ENCODE measurements at regions not wholly inside any gene's neighbourhood (a gene's known extent, or its start where the extent isn't known, plus 50 kb on each side); places are given as distances from the start of the nearest gene placed in this dataset.
"Not testable (repeated sequence)": the region's sequence is repeated elsewhere in the genome, so short reads cannot be mapped to it uniquely, and the experiment has no call there.

- no peak for DNase-seq (ENCODE audit: low spot score)
These were observed 201.0 kb upstream of the NABP1 start for GRCh38 chr2:191476901-191477300.

- no peak for DNase-seq (ENCODE audit: low spot score)
These were observed 198.9 kb upstream of the NABP1 start for GRCh38 chr2:191478799-191479679.

GRCh38 chr2:191479680-191480023 is 198.3 kb upstream of the NABP1 start:
- no peak for DNase-seq (ENCODE audit: low spot score)

GRCh38 chr2:191481305-191482070 is 196.4 kb upstream of the NABP1 start:
- no peak for DNase-seq (ENCODE audit: low spot score)

- DNase-seq (ENCODE audit: low spot score): no peak
These were observed 194.8 kb upstream of the NABP1 start for GRCh38 chr2:191483117-191483516.

- DNase-seq (ENCODE audit: low spot score): no peak
These were observed 191.2 kb upstream of the NABP1 start for GRCh38 chr2:191486584-191487320.

GRCh38 chr2:191488135-191488534 is 189.8 kb upstream of the NABP1 start:
- no peak for DNase-seq (ENCODE audit: low spot score)

- no peak for DNase-seq (ENCODE audit: low spot score)
These were observed 188.8 kb upstream of the NABP1 start for GRCh38 chr2:191489177-191489576.

- no peak for DNase-seq (ENCODE audit: low spot score)
These were observed 181.1 kb upstream of the NABP1 start for GRCh38 chr2:191496838-191497237.

GRCh38 chr2:191497822-191498221 is 180.1 kb upstream of the NABP1 start:
- no peak for DNase-seq (ENCODE audit: low spot score)

GRCh38 chr2:191499050-191499449 is 178.9 kb upstream of the NABP1 start:
- DNase-seq (ENCODE audit: low spot score): no peak

GRCh38 chr2:191499874-191500565 is 177.9 kb upstream of the NABP1 start:
- no peak for DNase-seq (ENCODE audit: low spot score)

- DNase-seq (ENCODE audit: low spot score): no peak
These were observed 177.4 kb upstream of the NABP1 start for GRCh38 chr2:191500566-191500883.

GRCh38 chr2:191500884-191501560 is 176.9 kb upstream of the NABP1 start:
- DNase-seq (ENCODE audit: low spot score): no peak

GRCh38 chr2:191501561-191502168 is 176.3 kb upstream of the NABP1 start:
- no peak for DNase-seq (ENCODE audit: low spot score)

GRCh38 chr2:191506515-191506914 is 171.4 kb upstream of the NABP1 start:
- DNase-seq (ENCODE audit: low spot score): no peak

GRCh38 chr2:191507252-191507853 is 170.6 kb upstream of the NABP1 start:
- not testable (repeated sequence) for DNase-seq (ENCODE audit: low spot score)

- no peak for DNase-seq (ENCODE audit: low spot score)
These were observed 169.2 kb upstream of the NABP1 start for GRCh38 chr2:191508738-191509137.

- DNase-seq (ENCODE audit: low spot score): no peak
These were observed 165.6 kb upstream of the NABP1 start for GRCh38 chr2:191512216-191512835.

- no peak for DNase-seq (ENCODE audit: low spot score)
These were observed 165.1 kb upstream of the NABP1 start for GRCh38 chr2:191512874-191513273.
